HEK293 (cell line): ENCODE measurements at regions not wholly inside any gene's neighbourhood (a gene's known extent, or its start where the extent isn't known, plus 50 kb on each side); places are given as distances from the start of the nearest gene placed in this dataset.

Experiments
- CTCF ChIP-seq: fragments of 450-650 bp; formaldehyde crosslinking; IDR thresholded peaks from 2 replicates; pipeline ENCODE4 v1.5.1; 2016; ENCODE audit warnings: missing biosample characterization, missing genetic modification characterization
- GLI4 ChIP-seq: fragments of 450-650 bp; formaldehyde crosslinking; IDR thresholded peaks from 2 replicates; pipeline ENCODE4 v1.5.1; 2016; ENCODE audit warnings: missing biosample characterization, missing genetic modification characterization
- YY1 ChIP-seq: fragments of 450-650 bp; formaldehyde crosslinking; IDR thresholded peaks from 2 replicates; pipeline ENCODE4 v1.5.1; 2018; ENCODE audit warnings: missing biosample characterization, missing genetic modification characterization
- ZNF132 ChIP-seq: fragments of 450-650 bp; formaldehyde crosslinking; IDR thresholded peaks from 2 replicates; pipeline ENCODE4 v1.5.1; 2017; ENCODE audit warnings: missing biosample characterization, missing genetic modification characterization, borderline replicate concordance
- ZNF302 ChIP-seq: fragments of 450-650 bp; formaldehyde crosslinking; IDR thresholded peaks from 2 replicates; pipeline ENCODE4 v1.5.1; 2016; ENCODE audit warnings: missing biosample characterization, missing genetic modification characterization, low read depth
- ZNF362 ChIP-seq: fragments of 450-650 bp; formaldehyde crosslinking; IDR thresholded peaks from 2 replicates; pipeline ENCODE4 v1.5.1; 2016; ENCODE audit warnings: missing biosample characterization, missing genetic modification characterization
- ZNF366 ChIP-seq: fragments of 450-650 bp; formaldehyde crosslinking; conservative IDR thresholded peaks from 2 replicates; pipeline ENCODE4 v1.5.1; 2016; ENCODE audit warnings: missing biosample characterization, missing genetic modification characterization
- ZNF37A ChIP-seq: fragments of 450-650 bp; IDR thresholded peaks from 2 replicates; pipeline ENCODE4 v1.5.1; 2018; ENCODE audit warnings: missing biosample characterization, missing genetic modification characterization
- ZXDB ChIP-seq: fragments of 450-650 bp; formaldehyde crosslinking; IDR thresholded peaks from 2 replicates; pipeline ENCODE4 v1.5.1; 2016; ENCODE audit warnings: missing biosample characterization, missing genetic modification characterization

GRCh38 chr5:89087128-89087527 is 204.1 kb upstream of the MEF2C start:
- TF ChIP-seq GLI4 (tag by site-specific recombination), result no peak
- TF ChIP-seq CTCF (tag by site-specific recombination), result no peak
- TF ChIP-seq ZNF302 (tag by site-specific recombination), result no peak
- no peak for TF ChIP-seq ZNF366 (tag by site-specific recombination)
- no peak for TF ChIP-seq ZXDB
- TF ChIP-seq ZNF37A, result no peak
- TF ChIP-seq ZNF362 (tag by site-specific recombination), result no peak
- no peak for TF ChIP-seq YY1 (tag by site-specific recombination)
- no peak for TF ChIP-seq ZNF132
